ENCODE measurements at regions not wholly inside any gene's neighbourhood (a gene's known extent, or its start where the extent isn't known, plus 50 kb on each side); places are given as distances from the start of the nearest gene placed in this dataset.
"Not testable (repeated sequence)": the region's sequence is repeated elsewhere in the genome, so short reads cannot be mapped to it uniquely, and the experiment has no call there.

DNA sequence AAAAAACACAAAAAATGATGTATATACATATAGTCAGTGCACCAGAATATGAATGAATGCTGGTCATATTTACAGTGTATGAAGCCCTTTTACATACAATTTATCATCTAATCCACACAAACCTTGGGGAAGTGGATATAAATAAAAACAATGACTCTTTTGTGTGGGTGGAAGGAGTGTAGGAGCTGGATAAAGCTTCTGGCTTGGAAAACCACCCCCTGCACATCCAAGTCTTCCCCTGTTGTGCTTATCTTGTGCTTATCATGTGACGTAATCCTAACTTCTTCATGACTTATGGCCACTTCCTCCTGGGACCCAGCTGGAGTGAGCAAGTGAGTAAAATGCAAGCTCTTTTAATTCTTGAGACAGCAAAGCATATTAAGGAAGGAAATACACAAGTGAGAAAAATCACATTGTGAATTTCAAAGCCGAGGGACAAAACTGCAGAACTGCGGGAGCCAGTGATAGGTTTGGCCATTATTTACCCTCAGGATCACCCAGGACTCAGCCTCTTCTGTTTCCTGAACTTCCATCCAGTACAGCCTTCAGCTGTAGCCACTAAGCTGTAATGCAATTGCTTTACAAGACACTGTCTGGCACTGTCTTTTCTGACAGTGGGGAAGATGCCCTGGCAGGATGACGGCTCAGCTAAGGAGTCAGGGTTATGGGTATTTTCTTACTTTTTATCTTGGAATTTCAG, 104.0 kb upstream of the PPM1J start:
- DNase-seq = peak; percentile 64

DNA sequence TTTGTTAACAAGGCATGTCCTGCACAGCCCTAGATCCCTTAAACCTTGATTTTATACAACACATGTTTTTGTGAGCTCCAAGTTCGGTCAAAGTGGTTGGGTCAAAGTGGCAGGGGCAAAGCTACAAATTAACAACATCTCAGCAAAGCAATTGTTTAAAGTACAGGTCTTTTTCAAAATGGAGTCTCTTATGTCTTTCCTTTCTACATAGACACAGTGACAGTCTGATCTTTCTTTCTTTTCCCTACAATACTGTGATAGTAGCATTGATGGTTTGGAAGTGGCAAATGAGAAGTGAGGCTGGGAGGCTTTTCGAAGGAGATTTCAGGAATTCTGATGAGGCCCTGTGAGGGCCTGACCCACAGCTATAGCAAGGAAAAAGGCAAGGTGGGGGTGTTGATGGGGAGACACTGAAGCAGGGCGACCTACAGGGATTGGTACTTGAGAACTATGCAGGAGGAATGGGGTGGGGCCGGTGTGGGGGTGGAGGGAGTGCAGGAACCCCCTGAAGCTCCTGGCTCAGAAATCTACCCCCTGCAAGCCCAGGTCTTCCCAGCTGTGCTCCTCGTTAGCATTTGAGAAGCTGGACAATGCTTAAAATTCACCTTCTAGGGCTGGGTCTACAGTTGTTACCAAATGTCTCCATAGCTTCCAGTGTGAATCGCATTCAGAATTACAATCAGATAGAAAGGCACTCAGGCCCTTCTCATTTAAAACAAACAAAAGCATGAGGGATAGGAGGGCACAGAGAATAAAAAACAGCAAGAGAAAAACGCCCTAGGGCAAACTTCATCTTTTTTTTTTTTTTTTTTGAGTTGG, 102.6 kb upstream of the PPM1J start:
- no peak for DNase-seq

DNA sequence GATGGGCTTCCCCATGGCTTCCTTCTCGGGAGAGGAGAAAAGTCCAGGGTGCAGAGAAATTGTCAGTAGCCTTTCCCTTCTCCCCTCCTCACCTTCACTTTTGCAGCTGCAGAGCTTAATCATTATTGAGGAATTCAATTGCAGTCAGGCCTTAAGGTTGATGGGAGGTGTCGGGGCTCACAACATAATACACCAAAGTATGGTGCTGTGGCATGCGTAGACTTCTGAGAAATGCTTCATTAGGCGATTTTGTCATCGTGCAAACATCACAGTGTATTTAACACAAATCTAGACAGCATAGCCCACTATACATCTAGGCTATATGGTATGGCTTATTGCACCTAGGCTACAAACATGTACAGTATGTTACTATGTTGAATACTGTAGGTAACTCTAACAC, 100.2 kb upstream of the PPM1J start:
- DNase-seq = no peak

DNA sequence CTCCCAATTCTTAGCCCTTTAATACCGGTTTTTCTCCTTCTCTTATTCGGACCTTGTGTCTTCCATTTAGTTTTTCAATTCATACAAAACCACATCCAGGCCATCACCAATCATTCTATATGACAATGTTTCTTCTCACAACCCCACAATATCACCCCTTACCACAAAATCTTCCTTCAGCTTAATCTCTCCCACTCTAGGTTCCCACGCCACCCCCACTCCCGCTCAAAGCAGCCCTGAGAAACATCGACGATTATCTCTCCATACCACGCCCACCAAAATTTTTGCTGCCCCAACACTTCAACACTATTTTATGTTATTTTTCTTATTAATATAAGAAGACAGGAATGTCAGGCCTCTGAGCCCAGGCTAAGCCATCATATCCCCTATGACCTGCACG, 99.5 kb upstream of the PPM1J start:
- not testable (repeated sequence) for DNase-seq

DNA sequence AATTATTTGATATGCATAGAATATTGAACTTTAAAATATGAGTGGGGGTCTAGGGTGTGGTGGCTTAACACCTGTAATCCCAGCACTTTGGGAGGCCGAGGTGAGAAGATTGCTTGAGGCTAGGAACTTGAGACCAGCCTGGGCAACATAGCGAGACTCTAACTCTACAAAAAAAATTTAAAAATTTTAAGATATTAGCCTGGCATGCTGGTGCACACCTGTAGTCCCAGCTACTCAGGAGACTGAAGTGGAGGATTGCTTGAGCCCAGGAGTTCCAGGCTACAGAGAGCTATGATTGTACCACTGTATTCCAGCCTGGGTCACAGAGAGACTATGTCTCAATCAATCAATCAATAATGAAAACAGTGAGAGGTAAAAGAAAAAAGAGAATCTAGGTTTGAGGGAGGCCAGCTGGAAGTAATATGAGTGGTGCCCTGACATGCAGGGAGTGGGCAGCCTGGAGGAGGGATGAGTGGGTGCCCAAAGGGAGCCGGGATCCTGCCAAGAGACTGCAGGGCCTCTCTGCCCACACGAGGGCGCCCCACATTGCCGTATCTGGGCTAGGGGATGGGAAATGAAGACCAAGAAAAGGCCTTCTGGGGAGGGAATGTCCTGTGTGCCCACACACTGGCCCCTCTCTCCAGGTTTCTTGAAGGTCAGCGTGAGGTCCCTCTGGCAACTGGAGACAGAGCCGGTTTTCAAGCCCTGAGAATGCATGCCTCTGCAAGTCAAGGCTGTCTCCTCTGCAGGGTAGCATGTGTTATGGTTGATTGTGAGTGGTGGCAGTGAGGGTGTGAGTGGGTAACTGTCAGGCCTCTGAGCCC, 93.9 kb upstream of the PPM1J start:
- DNase-seq = peak; percentile 81

DNA sequence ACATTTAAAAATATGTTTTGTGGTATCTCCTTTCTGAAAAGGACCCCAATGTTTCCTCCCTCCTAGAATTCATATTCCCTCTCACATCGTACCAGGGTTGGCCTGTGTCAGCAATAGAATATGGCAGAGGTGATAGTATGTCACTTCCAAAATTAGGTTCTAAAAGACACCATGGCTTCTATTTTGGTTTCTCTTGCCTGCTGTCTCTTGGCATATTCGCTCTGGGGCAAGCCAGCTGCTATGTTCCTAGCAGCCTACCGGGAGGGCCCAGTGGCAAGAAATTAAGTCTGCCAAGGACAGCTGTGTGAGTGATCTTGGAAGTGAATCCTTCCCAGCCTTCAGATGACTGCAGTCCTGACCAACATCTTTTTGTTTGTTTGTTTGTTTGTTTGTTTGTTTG, 92.9 kb upstream of the PPM1J start:
- no peak for DNase-seq

DNA sequence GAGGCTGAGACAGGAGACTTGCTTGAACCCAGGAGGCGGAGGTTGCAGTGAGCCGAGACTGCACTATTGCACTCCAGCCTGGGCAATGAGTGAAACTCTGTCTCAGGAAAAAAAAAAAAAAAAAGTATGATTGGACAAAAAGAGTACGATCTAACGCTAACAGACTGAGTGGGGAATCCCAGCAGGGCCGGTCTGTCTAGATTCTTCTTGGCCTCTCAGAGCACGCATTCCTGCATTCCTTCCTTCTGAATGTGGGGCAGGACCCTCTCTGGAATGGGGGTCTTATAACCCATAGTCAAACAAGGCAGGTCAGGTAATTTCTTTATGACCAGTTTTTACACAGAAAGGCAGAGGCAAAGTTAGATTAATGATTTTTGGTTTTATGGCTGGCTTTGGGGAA, 92.0 kb upstream of the PPM1J start:
- DNase-seq = no peak

DNA sequence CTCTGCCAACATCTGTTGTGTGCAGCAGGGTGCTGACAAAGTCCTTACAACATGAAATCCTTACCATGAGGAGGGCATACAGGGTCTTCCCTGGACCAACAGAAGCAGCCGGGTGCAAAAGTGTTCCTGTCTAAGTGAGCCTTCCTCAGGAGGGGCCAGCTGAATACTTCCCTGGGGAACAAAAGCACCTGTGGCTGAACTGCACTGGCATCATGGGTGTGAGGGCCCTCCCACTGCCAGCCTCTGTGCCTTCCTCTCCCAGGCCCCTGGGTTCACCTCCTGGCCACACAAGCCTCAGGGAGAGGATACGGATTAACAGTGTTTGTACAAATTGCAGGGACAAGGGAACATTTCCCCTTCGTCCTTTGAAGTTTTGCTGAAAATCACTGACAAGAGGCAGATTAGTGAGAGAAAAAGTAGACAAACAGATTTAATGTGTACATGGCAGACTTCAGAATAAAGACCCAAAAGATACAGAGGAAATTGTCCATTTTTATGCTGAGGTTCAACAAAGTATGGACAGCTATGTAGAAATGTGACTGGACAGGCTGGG, 91.0 kb upstream of the PPM1J start:
- no peak for DNase-seq

DNA sequence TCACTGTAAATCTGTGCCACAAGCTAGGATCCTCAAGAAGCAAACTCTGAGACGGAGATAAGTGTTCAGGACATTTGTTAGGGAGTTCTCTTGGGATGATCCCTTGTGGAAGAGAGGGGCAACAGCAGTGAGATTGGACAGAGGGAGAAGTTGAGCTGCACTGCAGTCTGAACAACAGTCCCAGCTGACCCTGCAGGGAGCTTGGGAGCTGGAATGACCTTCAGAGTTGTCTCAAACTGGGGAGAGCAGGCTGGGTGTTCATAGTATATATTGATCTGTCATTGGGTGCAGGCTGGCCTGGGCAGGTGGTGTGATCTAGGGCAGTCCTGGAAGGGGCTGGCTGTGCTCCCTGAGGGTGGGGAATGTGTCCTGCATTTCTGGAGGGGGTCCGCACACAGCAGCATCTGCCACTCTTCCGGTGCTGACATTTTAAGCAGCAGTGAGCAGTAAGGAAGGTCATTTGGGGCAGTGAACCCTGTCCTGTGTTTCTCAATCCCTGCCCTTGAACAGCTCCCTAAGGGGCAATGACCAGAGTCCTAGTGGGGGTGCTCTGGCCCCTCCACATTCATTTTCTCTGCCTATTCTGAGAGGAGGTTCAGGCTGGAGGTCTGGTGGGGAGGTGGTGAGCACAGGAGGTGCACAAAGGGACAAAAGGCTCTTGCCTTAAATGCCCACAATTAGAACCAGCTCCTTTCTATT, 90.2 kb upstream of the PPM1J start:
- no peak for DNase-seq

DNA sequence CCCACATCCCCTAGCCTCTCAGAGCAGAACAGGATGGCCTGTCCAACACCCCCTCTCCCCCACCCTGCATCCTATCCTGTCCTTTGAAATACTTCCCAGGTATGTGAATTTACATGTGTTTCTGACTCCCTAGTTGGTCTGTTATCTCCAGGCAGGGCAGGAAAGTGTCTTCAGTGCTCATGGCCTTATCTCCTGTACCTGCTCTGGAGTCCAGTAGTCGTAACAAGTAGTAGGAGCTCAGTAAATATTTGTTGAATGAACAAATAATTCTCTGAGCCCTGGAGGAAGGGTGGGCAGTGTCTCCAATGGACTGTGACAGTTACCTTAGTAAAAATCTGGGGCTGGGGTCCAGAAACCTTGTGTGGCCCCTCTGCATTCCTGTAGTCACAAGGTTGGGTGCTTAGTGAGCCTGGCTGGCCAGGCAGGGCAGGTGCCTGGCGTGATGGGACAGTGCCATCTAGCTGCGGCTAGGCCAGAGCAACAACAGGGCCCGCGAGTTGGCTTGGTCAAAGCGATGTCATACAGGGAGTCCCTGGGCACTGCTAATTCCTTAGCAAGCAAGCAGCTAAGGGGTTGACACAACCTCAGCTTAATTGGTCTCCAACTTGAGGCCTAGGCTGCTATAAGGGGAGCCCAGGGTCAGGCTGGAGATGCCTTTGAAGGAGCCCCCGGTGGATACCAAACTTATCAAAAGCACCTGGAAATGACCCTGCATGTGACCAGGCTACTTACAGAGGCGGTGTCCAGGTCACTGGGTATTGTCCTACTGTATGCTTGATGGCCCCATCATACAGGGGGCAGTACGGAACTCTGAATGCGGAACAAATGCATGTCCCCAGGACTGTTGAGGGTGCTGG, 89.0 kb upstream of the PPM1J start:
- peak; percentile 82 for DNase-seq

DNA sequence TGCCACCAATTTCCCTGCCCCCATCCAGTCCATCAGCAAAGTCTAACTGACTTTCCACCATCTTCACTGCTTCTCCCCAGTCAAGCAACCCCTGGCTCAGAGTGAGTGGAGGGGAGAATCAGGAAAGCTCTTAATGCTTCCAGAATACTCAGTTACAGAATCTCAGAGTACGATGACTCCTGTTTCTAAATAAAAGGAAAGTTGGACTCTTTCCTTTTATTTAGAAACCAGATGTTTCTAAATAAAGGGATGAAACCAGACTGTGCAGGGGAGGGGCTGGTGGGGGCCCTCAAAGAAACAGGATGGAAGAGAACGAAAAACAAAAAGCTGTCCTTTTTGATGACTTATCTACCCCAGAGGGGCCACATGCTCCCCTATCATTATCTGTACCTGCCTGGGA, 85.2 kb upstream of the PPM1J start:
- no peak for DNase-seq

DNA sequence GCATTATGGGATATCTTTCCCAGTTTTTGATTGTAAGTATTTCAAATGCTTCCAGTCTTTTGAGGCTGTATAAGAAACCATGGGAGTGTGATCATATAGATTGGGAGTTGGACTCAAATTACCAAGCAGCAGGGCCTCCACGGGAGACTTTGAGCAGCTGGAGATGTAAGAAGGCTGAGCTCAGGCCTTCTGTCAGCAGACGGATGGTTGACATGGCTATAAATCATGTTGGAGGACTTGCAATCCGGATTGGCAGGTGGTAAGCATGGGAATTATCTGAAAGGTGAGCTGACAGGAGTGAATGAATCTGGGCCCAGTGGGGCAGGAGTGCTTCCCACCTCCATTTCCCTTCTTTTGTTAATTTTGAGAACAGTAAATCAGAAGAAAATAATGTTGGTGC, 83.2 kb upstream of the PPM1J start:
- DNase-seq = no peak

DNA sequence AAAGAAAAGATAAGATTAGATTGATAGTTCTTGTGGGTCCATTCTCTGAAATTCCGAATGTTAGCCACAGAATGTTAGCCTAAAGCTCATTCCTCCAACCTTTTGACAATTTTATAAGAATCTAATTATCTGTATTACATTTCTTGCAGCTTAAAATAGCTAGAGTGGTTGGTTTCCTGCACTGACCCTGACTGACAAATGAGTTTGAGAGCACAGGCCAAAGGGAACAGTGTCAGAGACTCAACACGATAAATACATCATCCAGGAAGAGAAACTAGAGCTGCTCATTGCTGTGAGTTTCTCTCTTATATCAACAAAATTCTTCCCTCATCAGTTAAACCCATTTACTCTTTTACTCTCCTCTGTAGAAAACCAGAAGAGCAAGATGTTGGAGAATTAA, 82.1 kb upstream of the PPM1J start:
- no peak for DNase-seq

DNA sequence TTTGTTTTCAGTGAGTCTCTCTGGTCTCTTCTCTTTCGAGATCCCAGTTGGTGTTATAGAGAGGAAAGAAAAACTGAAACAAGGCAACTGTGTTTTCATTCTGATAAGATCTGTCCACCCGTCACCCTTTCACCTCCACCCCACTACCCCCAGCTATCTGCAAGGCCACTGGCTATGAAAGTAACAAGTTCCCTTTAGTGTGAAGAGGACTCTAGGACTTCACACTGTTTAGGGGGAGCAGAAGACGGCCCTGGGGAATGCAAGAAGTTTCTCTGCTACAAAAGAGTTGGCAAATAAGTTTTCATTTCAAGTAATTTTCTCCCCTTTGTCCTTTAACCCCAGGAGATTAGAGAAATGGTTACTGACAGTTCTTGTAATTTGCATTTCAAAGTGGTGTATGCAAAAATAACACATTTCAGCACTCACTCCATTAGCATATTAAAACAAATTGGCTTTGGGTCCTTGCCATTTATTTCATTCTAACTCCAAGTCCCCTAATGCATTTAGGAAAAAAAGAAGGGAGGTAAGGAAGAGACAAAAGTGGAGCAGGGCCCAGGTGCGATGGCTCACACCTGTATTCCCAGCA, 79.6 kb upstream of the PPM1J start:
- peak; percentile 9 for DNase-seq

DNA sequence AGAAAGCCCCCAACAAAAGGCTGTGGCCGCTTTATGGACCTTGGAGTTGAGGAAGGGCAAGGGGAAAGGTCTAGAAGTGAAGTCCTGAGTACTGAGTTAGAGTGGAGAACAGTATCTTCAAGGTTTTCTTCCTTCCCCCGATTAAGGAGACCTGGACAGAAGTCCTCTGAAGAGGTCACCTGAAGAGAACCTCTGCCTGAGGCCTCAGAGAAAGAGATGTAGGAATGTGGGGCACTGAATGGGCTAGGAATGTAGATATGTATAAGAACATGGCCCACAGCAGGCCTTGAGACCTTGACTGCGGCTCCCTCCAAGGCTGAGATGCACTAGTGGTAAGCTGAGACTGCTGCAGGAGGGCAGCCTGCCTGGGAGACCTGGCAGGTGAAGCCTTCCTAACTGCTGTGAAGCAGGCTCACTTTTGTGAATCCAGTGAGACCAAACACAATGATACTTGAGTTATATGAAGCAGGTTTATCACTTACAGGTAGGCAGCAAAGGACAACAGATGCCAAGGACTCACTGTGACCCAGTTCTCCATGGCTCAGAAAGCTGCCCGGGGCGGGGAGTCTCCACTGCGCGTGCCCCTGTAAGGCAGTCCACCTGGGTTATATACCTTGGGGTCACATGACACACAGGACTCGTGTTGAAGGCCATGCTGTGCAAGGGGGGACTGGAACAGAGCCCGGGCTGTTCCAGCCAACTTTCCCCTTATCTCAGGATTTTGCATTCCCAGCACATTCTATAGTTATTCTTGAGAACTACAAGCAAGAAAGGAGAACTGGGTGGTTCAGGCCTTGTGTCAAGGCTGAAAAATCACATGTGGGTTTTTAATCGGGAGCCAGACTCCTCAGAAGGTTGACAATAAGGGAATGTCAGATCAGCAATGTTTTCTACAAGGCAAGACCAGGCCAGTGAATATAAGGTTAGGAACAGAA, 78.8 kb upstream of the PPM1J start:
- DNase-seq = no peak

DNA sequence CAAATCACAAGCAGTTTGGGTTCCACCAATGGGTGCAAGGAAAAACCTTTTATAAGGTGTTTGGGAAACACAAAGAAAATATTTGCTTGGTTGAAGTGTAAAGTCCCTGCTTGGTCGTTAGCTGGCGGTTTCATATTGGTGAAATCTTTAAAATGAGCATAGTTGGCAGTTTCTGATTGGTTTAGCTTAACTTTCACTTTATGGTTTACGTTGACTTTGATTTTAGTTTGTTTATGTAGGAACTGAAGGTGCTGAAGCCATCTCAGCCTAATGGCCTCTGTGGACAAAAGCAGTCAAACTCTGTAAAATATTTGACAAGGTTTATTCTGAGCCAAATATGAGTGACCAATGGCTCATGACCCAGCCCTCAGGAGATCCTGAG, 76.6 kb upstream of the PPM1J start:
- no peak for DNase-seq

DNA sequence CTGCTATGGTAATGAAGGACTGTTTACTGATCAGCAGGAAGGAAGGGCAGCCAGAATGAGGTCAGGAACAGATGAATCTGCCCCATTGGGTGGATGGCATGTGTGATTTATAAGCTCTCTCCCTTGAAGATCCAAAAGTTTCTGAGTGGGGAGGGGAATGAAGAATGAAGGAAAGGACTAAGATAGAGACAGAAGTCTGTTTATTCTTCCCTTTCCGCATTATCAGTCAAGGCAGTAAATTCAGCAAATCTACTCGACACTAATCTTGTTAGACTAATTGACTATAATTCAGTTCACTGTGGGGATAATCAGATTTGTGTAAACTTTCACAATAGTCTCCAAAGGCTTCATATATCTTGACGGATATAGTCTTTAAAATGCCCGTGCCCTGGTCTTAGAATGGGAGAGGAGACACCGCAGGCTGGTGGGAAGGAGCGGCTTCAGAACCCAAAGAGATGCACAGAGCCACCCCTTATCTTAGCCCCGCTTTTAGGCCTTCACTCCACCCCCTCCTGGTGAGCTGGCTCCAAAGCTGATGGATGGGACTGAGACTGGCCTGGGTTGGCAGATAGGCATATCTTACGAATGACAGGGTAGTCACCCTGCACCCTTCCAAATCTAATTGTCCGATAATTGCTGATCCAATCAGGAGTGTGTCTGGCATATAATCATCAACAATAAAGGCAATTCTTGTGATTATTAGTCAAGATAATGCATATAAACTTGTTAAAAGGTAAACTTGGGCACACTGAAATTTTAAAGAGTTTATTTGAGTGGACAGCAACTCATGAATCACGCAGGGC, 76.0 kb upstream of the PPM1J start:
- no peak for DNase-seq

DNA sequence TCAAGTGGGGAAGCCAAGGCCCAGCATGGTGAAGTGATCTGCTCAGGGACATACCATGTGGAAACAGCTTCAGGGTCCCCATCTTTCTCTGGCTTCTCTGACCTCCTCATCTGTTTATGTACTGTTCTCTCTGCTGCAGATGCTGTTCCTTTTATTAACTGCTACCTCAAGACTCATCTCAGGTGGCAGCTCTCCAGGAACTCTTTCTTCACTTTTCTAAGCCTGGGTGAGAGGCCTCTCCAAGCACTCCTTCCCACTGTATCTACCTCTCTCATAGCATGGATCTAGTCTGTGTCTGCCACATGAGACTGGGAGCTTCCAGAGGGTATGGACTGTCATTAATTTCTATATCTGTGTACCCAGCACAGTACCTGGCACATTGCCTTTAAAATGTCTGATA, 73.4 kb upstream of the PPM1J start:
- no peak for DNase-seq

DNA sequence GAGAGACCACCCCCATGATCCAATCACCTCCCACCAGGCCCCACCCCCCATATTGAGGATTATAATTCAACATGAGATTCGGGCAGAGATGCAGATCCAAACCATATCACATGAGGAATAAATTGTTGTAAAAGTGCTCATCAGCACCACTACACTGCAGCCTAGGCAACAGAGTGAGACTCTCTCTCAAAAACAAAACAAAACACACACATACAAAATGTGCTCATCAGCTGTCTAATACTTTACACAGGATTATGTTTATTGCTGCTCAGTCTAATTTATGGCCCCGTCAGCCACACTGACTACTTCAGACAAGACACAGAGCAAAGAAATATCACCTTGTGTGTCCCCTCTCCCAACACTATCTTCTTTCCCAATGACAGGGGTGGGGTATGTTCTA, 72.9 kb upstream of the PPM1J start:
- DNase-seq = no peak

Data from hematopoietic multipotent progenitor cell treated with erythropoietin and hydrocortisone succinate and interleukin-3 and kit ligand, for 6 days (in vitro differentiated cells).